ENCODE measurements at regions not wholly inside any gene's neighbourhood (a gene's known extent, or its start where the extent isn't known, plus 50 kb on each side); places are given as distances from the start of the nearest gene placed in this dataset.

- intact Hi-C loops (cut with DNase I): no loop called here
- no peak for DNase-seq (ENCODE audit: low spot score)
Observed at GRCh38 chr21:16367079-16367478, 637.3 kb downstream of the USP25 start.

GRCh38 chr21:16370186-16370585 lies 640.4 kb downstream of the USP25 start:
- DNase-seq (ENCODE audit: low spot score): no peak
- intact Hi-C loops (cut with DNase I): no loop called here

GRCh38 chr21:16372586-16372985 lies 642.8 kb downstream of the USP25 start:
- intact Hi-C loops (cut with DNase I): no loop called here
- DNase-seq (ENCODE audit: low spot score): no peak

- intact Hi-C loops (cut with DNase I): loop anchor here (5.0 kb wide), 1 partner anchor 41 kb away; no protein-coding TSS in a partner anchor
- DNase-seq (ENCODE audit: low spot score): no peak
Observed at GRCh38 chr21:16376673-16377072, 646.9 kb downstream of the USP25 start.

GRCh38 chr21:16377120-16377658 lies 647.4 kb downstream of the USP25 start:
- no peak for DNase-seq (ENCODE audit: low spot score)
- intact Hi-C loops (cut with DNase I): loop anchor here (5.0 kb wide), 1 partner anchor 40 kb away; no protein-coding TSS in a partner anchor

GRCh38 chr21:16377857-16378256 lies 648.1 kb downstream of the USP25 start:
- DNase-seq (ENCODE audit: low spot score): no peak
- intact Hi-C loops (cut with DNase I): loop anchor here (5.0 kb wide), 1 partner anchor 39 kb away; no protein-coding TSS in a partner anchor

- intact Hi-C loops (cut with DNase I): loop anchor here (5.0 kb wide), 1 partner anchor 39 kb away; no protein-coding TSS in a partner anchor
- DNase-seq (ENCODE audit: low spot score): no peak
Observed at GRCh38 chr21:16378525-16378924, 648.7 kb downstream of the USP25 start.

GRCh38 chr21:16388291-16388690 lies 658.5 kb downstream of the USP25 start:
- intact Hi-C loops (cut with DNase I): no loop called here
- no peak for DNase-seq (ENCODE audit: low spot score)

GRCh38 chr21:16388911-16389560 lies 659.3 kb downstream of the USP25 start:
- intact Hi-C loops (cut with DNase I): no loop called here
- DNase-seq (ENCODE audit: low spot score): no peak

- intact Hi-C loops (cut with DNase I): no loop called here
- no peak for DNase-seq (ENCODE audit: low spot score)
Observed at GRCh38 chr21:16389643-16390042, 659.9 kb downstream of the USP25 start.

GRCh38 chr21:16395285-16395684 lies 665.5 kb downstream of the USP25 start:
- intact Hi-C loops (cut with DNase I): no loop called here
- DNase-seq (ENCODE audit: low spot score): no peak

- intact Hi-C loops (cut with DNase I): loop anchor here (10.0 kb wide), 1 partner anchor 68 kb away; no protein-coding TSS in a partner anchor
- DNase-seq (ENCODE audit: low spot score): no peak
Observed at GRCh38 chr21:16402752-16403151, 673.0 kb downstream of the USP25 start.

- intact Hi-C loops (cut with DNase I): loop anchor here (10.0 kb wide), 1 partner anchor 70 kb away; no protein-coding TSS in a partner anchor
Observed at GRCh38 chr21:16404776-16405175, 675.0 kb downstream of the USP25 start.

GRCh38 chr21:16406355-16406754 lies 676.6 kb downstream of the USP25 start:
- intact Hi-C loops (cut with DNase I): loop anchor here (10.0 kb wide), 1 partner anchor 72 kb away; no protein-coding TSS in a partner anchor
- no peak for DNase-seq (ENCODE audit: low spot score)

More at GRCh38 chr21:16404776-16405175, 675.0 kb downstream of the USP25 start:
- no peak for DNase-seq (ENCODE audit: low spot score)

GRCh38 chr21:16407403-16408240 lies 677.8 kb downstream of the USP25 start:
- intact Hi-C loops (cut with DNase I): loop anchor here (10.0 kb wide), 1 partner anchor 73 kb away; no protein-coding TSS in a partner anchor
- DNase-seq (ENCODE audit: low spot score): no peak

GRCh38 chr21:16408280-16408679 lies 678.5 kb downstream of the USP25 start:
- intact Hi-C loops (cut with DNase I): loop anchor here (10.0 kb wide), 1 partner anchor 73 kb away; no protein-coding TSS in a partner anchor
- no peak for DNase-seq (ENCODE audit: low spot score)

GRCh38 chr21:16409352-16409751 lies 679.6 kb downstream of the USP25 start:
- intact Hi-C loops (cut with DNase I): loop anchor here (10.0 kb wide), 1 partner anchor 75 kb away; no protein-coding TSS in a partner anchor
- no peak for DNase-seq (ENCODE audit: low spot score)

GRCh38 chr21:16418226-16418625 lies 688.4 kb downstream of the USP25 start:
- no peak for DNase-seq (ENCODE audit: low spot score)
- intact Hi-C loops (cut with DNase I): loop anchor here (5.0 kb wide), 1 partner anchor 41 kb away; no protein-coding TSS in a partner anchor

- intact Hi-C loops (cut with DNase I): loop anchor here (5.0 kb wide), 1 partner anchor 41 kb away; no protein-coding TSS in a partner anchor
- DNase-seq (ENCODE audit: low spot score): no peak
Observed at GRCh38 chr21:16418642-16419041, 688.9 kb downstream of the USP25 start.
